Testis (tissue), 2 donors: ENCODE measurements at regions not wholly inside any gene's neighbourhood (a gene's known extent, or its start where the extent isn't known, plus 50 kb on each side); places are given as distances from the start of the nearest gene placed in this dataset.

Experiments
- POLR2A ChIP-seq: fragments of 450-650 bp; IDR thresholded peaks from one replicate; pipeline ENCODE4 v1.6.1; 2017; ENCODE audit warnings: antibody characterized with exemption, mild to moderate bottlenecking, moderate library complexity
- TF ChIP-seq, protein P1 (sequence below), 3 experiments: fragments of 450-650 bp in 2 of 3; fragments of 200-600 bp in 1 of 3; sonication (generic) in 1 of 3; IDR thresholded peaks; one replicate each; pipeline ENCODE4 v1.5.1; 2016 to 2019; ENCODE audit warnings: antibody characterized with exemption in 3 of 3, mild to moderate bottlenecking in 2 of 3, moderate library complexity in 1 of 3

DNA sequence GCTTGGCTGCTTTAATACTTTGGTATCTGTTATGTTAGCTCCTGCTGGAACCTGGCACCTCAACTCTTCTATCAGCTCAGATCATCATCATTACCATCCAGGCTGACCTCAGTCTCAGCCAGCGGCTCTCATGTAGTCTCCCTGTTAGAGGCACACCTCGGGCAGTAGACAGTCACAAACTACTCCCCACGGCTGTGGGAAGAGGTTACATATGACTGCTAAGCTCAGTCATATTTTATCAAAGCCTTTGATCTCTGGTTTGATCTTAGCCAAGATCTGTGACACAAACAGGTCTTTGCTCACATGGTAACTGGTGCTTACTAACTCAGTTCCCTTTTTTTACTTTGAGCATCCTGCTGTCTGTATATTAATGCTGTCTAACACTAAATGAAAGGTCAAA lies 384.9 kb downstream of the CENPC start:
- TF ChIP-seq POLR2A: no peak
- TF ChIP-seq, protein P1, sequence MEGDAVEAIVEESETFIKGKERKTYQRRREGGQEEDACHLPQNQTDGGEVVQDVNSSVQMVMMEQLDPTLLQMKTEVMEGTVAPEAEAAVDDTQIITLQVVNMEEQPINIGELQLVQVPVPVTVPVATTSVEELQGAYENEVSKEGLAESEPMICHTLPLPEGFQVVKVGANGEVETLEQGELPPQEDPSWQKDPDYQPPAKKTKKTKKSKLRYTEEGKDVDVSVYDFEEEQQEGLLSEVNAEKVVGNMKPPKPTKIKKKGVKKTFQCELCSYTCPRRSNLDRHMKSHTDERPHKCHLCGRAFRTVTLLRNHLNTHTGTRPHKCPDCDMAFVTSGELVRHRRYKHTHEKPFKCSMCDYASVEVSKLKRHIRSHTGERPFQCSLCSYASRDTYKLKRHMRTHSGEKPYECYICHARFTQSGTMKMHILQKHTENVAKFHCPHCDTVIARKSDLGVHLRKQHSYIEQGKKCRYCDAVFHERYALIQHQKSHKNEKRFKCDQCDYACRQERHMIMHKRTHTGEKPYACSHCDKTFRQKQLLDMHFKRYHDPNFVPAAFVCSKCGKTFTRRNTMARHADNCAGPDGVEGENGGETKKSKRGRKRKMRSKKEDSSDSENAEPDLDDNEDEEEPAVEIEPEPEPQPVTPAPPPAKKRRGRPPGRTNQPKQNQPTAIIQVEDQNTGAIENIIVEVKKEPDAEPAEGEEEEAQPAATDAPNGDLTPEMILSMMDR (IDR thresholded peaks at IDR 0.05): no peak
